ENCODE measurements at regions not wholly inside any gene's neighbourhood (a gene's known extent, or its start where the extent isn't known, plus 50 kb on each side); places are given as distances from the start of the nearest gene placed in this dataset.
"Not testable (repeated sequence)": the region's sequence is repeated elsewhere in the genome, so short reads cannot be mapped to it uniquely, and the experiment has no call there.

DNA sequence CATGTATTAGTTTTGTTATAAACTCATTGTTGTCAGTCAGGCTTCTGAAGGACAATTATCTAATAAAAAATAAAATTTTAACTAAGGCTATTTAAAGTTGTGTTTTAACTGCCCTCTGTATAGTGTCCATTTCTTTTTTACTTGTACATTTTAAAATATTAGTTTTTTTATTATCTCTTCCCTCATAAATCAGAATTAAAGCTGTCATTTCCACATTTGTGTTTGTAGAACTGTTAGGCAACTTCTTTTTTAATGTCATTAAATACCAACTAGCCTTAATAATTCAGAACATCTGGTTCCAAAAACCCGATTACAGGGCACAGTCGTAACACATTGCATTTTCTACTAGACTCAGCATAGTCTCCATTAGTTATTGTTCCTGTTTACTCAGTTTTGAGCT, 1749.0 kb upstream of the CELF4 start:
- H3K27ac ChIP-seq = no peak overlapping the region
- no peaks in the 10 kb centered on the region for H3K36me3 ChIP-seq
- peaks cover 0 to 10% (median 3%) of the 10 kb centered on the region in 8 donors for H3K9me3 ChIP-seq
- no peak overlapping the region for H3K4me3 ChIP-seq
- H3K4me1 ChIP-seq = no peaks in the 10 kb centered on the region
- intact Hi-C loops (cut with DNase I; ENCODE audit: low total_unique reads) = no loop called here
- H3K27me3 ChIP-seq (replicated peaks in 1 of 7) = no peaks in the 10 kb centered on the region
- DNase-seq = no peak
- no peak for TF ChIP-seq POLR2A (IDR thresholded peaks at IDR 0.05)
- 65 to 89% (median 79%) methylated on average over 2 of the region's 2 CpGs for WGBS, 5 donors

DNA sequence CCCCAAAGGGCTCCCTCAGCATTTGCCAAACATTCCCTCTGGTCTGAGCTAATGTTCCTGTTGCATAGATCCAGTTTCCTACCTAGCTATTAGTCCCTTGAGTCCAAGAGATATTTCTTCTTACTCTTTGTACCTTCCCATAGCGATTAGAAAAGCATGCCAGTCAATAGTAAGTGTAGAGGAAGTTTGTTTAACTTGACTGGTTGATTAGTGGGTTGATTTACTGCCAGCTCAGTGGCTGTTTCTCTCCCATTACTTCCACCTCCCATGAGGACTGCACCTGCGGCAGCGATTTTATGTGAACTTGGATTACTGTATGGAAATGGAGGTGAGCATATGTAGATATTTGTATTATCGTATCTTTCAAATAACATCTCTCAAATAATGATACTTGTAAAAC, 1748.4 kb upstream of the CELF4 start:
- TF ChIP-seq CTCF (IDR thresholded peaks at IDR 0.05 in 8 of 11, conservative IDR thresholded peaks at IDR 0.05 in 3 of 11) (no peak), POLR2AphosphoS5 (IDR thresholded peaks at IDR 0.05) (no peak), POLR2A (IDR thresholded peaks at IDR 0.05) (no peak)
- Histone ChIP-seq H3K4me1 (no peaks in the 10 kb centered on the region), H3K4me3 (no peak overlapping the region), H3K27ac (no peak overlapping the region), H3K27me3 (replicated peaks in 1 of 7) (no peaks in the 10 kb centered on the region), H3K9me3 (peaks cover 0 to 16% (median 9%) of the 10 kb centered on the region in 8 donors), H3K36me3 (no peaks in the 10 kb centered on the region)
- intact Hi-C loops (cut with DNase I; ENCODE audit: low total_unique reads) = no loop called here
- 34 to 53% (median 45%) methylated on average over 4 of the region's 4 CpGs for WGBS, 5 donors
- DNase-seq = no peak

- H3K9me3 ChIP-seq = peaks cover 0 to 22% (median 13%) of the 10 kb centered on the region in 8 donors
- no peaks in the 10 kb centered on the region for H3K27me3 ChIP-seq (replicated peaks in 1 of 7)
- no peak for DNase-seq
- intact Hi-C loops (cut with DNase I; ENCODE audit: low total_unique reads) = no loop called here
- no peaks in the 10 kb centered on the region for H3K4me1 ChIP-seq
- WGBS, 5 donors = 69 to 81% (median 78%) methylated on average over 7 of the region's 7 CpGs
- H3K4me3 ChIP-seq = no peak overlapping the region
- no peaks in the 10 kb centered on the region for H3K36me3 ChIP-seq
- TF ChIP-seq POLR2AphosphoS5 (IDR thresholded peaks at IDR 0.05) = no peak
- no peak for TF ChIP-seq POLR2A (IDR thresholded peaks at IDR 0.05)
- no peak for TF ChIP-seq CTCF (IDR thresholded peaks at IDR 0.05 in 8 of 11, conservative IDR thresholded peaks at IDR 0.05 in 3 of 11)
- H3K27ac ChIP-seq = no peak overlapping the region
Observed at GRCh38 chr18:39311111-39311712, 1745.6 kb upstream of the CELF4 start.

DNA sequence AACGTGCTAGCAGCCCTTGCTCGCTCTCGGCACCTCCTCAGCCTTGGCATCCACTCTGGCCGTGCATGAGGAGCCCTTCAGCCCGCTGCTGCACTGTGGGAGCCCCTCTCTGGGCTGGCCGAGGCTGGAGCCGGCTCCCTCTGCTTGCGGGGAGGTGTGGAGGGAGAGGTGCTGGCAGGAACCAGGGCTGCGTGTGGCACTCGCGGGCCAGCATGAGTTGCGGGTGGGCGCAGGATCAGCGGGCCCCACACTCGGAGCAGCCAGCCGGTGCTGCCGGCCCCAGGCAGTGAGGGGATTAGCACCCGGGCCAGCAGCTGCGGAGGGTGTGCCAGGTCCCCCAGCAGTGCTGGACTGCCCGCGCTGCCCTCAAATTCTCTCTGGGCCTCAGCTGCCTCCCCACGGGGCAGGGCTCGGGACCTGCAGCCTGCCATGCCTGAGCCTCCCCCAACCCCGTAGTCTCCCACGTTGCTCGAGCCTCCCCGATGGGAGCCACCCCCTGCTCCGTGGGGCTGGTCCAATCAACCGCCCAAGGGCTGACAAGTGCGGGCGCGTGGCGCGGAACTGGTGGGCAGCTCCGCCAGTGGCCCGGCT, 1743.4 kb upstream of the CELF4 start:
- H3K4me1 ChIP-seq; H3K27me3 ChIP-seq (replicated peaks in 1 of 7); intact Hi-C loops (cut with DNase I; ENCODE audit: low total_unique reads); DNase-seq; H3K4me3 ChIP-seq; H3K27ac ChIP-seq; H3K36me3 ChIP-seq: not testable (repeated sequence)
- WGBS, 5 donors = 89 to 98% (median 95%) methylated on average over 17 to 36 of the region's 36 CpGs
- peaks cover 0 to 22% (median 13%) of the 10 kb centered on the region in 8 donors for H3K9me3 ChIP-seq

DNA sequence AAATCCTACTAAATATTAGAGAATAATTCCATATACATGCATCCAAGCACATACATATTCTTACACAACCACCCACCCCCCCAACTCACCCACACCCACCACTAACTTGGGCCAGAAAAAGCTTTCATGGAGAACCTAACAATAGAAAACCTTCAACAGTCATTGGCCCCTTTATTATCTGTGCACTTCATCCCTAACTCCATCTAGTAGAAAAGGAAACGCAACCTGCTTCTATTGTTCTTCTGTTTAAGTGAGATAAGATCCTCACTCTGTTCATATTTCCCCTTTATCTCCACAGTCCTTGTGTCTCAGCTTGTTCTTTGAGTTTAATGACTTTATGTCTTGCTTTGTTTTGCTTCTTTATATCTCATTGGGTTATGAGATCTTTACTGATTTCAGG, 1740.2 kb upstream of the CELF4 start:
- H3K4me1 ChIP-seq = no peaks in the 10 kb centered on the region
- no peak overlapping the region for H3K27ac ChIP-seq
- TF ChIP-seq POLR2AphosphoS5 (IDR thresholded peaks at IDR 0.05) (no peak), POLR2A (IDR thresholded peaks at IDR 0.05) (no peak), CTCF (IDR thresholded peaks at IDR 0.05 in 8 of 11, conservative IDR thresholded peaks at IDR 0.05 in 3 of 11) (no peak)
- no peaks in the 10 kb centered on the region for H3K27me3 ChIP-seq (replicated peaks in 1 of 7)
- intact Hi-C loops (cut with DNase I; ENCODE audit: low total_unique reads) = no loop called here
- WGBS, 5 donors = 50 to 73% (median 60%) methylated on average over 1 of the region's 1 CpG
- peaks cover 0 to 22% (median 13%) of the 10 kb centered on the region in 8 donors for H3K9me3 ChIP-seq
- DNase-seq = no peak
- no peaks in the 10 kb centered on the region for H3K36me3 ChIP-seq
- H3K4me3 ChIP-seq = no peak overlapping the region
